Breast epithelium (tissue), 3 donors: ENCODE measurements at regions not wholly inside any gene's neighbourhood (a gene's known extent, or its start where the extent isn't known, plus 50 kb on each side); places are given as distances from the start of the nearest gene placed in this dataset.

ENCODE experiments used
- POLR2A ChIP-seq: fragments of 450-650 bp; IDR thresholded peaks from one replicate; pipeline ENCODE4 v1.6.1; 2016; ENCODE audit warnings: antibody characterized with exemption, mild to moderate bottlenecking, moderate library complexity
- TF ChIP-seq, protein P1 (sequence below), 3 donors: fragments of 450-650 bp; IDR thresholded peaks; one replicate each; pipeline ENCODE4 v1.5.1; 2016 to 2017; ENCODE audit warnings: antibody characterized with exemption in 3 of 3, mild to moderate bottlenecking in 3 of 3, moderate library complexity in 3 of 3

DNA sequence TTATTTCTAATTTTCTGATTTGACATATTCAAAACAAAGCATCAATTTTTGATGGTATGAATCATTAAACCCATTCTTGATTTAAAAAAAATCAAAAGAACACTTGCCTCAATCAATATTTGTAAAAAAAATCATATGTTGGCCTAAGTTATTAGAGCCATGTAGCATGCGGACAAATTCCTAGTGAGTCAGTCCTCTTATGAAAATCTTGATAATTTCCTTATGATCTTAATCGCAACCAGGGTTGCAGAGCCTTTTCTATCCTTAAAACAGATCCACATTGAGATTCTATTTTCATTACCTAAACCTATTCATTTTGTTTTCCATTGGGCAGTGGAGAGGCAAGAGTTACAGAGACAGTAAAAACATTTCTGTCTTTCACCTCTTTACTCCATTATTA, 203.2 kb downstream of the ARL4A start:
- TF ChIP-seq, protein P1, sequence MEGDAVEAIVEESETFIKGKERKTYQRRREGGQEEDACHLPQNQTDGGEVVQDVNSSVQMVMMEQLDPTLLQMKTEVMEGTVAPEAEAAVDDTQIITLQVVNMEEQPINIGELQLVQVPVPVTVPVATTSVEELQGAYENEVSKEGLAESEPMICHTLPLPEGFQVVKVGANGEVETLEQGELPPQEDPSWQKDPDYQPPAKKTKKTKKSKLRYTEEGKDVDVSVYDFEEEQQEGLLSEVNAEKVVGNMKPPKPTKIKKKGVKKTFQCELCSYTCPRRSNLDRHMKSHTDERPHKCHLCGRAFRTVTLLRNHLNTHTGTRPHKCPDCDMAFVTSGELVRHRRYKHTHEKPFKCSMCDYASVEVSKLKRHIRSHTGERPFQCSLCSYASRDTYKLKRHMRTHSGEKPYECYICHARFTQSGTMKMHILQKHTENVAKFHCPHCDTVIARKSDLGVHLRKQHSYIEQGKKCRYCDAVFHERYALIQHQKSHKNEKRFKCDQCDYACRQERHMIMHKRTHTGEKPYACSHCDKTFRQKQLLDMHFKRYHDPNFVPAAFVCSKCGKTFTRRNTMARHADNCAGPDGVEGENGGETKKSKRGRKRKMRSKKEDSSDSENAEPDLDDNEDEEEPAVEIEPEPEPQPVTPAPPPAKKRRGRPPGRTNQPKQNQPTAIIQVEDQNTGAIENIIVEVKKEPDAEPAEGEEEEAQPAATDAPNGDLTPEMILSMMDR (IDR thresholded peaks at IDR 0.05), result no peak
- TF ChIP-seq POLR2A, result no peak
